ENCODE measurements at regions not wholly inside any gene's neighbourhood (a gene's known extent, or its start where the extent isn't known, plus 50 kb on each side); places are given as distances from the start of the nearest gene placed in this dataset.
"Not testable (repeated sequence)": the region's sequence is repeated elsewhere in the genome, so short reads cannot be mapped to it uniquely, and the experiment has no call there.

DNA sequence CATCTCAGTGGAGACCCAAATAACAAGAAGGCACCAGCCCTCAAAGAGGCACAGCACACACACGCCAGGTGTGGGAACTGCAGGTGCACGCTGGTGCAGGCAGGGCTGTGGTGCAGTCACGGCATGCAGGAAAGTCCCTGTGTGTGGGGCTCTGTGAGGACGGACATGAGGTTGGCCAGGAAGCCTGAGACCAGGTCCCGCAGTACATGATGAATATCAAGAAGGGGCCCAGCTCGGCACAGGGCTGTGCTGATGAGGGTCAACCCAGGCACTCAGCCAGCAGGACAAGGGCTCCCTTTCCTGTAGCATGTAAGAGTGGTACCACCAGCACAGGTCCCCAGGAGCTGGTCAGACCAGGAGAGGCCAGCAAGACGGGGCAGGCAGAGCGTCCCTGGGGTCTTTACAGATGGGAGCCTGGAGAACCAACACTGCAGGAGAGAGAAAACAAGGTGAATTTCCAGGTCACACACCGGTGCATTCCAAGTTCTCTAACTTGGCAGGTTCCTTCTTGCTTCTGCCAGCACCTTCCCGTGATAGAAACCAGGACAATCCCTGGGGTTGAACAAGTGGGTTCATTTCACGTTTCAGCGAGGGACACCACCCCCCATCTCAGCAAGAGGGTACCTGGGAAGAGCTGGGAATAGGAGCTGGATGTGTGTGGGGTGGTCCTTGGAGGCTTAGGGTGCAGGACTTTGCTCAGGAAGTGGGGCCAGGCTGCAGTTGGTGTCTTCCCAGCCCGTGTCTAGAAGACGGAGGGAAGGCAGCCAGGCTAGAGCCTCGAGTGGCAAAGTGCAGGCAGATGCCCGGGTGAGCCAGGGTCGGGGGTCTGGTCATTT, 244.8 kb upstream of the TCERG1L start:
- ATAC-seq, result peak in 2 of 4 donors; percentile 16 to 19
- Histone ChIP-seq H3K4me1 (no peaks in the 10 kb centered on the region), H3K27ac (no peak overlapping the region), H3K27me3 (ENCODE audit: insufficient read depth in 3 of 3, low read length in 2 of 3) (peaks cover 0 to 6% (median 3%) of the 10 kb centered on the region in 3 donors), H3K36me3 (ENCODE audit: insufficient read depth in 1 of 2, low read depth in 1 of 2) (no peaks in the 10 kb centered on the region), H3K4me3 (no peak overlapping the region), H3K9me3 (no peaks in the 10 kb centered on the region)
- no peak for DNase-seq
- WGBS, 3 donors, result 61 to 70% (median 68%) methylated on average over 17 of the region's 17 CpGs
- TF ChIP-seq, protein P1, sequence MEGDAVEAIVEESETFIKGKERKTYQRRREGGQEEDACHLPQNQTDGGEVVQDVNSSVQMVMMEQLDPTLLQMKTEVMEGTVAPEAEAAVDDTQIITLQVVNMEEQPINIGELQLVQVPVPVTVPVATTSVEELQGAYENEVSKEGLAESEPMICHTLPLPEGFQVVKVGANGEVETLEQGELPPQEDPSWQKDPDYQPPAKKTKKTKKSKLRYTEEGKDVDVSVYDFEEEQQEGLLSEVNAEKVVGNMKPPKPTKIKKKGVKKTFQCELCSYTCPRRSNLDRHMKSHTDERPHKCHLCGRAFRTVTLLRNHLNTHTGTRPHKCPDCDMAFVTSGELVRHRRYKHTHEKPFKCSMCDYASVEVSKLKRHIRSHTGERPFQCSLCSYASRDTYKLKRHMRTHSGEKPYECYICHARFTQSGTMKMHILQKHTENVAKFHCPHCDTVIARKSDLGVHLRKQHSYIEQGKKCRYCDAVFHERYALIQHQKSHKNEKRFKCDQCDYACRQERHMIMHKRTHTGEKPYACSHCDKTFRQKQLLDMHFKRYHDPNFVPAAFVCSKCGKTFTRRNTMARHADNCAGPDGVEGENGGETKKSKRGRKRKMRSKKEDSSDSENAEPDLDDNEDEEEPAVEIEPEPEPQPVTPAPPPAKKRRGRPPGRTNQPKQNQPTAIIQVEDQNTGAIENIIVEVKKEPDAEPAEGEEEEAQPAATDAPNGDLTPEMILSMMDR (IDR thresholded peaks at IDR 0.05), result no peak
- intact Hi-C loops (cut with DNase I), result no loop called here

DNA sequence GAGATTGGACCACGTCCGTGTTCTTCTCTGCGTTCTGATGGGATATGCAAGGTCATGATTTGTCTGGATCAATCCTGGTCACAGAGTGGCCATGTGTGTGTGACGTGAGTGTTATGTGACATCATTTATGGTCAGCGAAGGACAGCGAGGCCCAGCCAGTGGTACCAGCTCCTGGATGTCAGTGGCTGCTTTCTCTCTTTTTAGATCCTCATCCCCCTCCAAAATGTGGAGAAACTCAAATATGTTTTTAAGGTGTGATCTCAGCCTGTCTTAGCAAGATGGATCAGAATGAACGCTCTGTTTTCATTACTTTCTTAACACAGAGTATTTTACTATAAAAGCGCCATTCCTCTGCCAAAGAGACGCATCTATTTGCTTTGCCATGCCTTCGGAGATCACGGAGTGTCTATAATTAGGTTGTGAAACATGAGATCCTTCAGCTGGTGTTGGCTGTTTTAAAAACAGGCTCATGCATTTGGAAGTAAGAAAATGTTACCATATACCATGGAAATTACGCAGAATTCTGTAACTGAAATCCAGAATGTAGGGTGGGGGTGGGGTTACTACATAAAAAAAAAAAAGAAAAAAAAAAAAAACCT, 245.5 kb upstream of the TCERG1L start:
- Histone ChIP-seq H3K4me3 (no peak overlapping the region), H3K27ac (no peak overlapping the region), H3K27me3 (ENCODE audit: insufficient read depth in 3 of 3, low read length in 2 of 3) (peaks cover 0 to 6% (median 4%) of the 10 kb centered on the region in 3 donors), H3K36me3 (ENCODE audit: insufficient read depth in 1 of 2, low read depth in 1 of 2) (no peaks in the 10 kb centered on the region), H3K4me1 (no peaks in the 10 kb centered on the region), H3K9me3 (no peaks in the 10 kb centered on the region)
- DNase-seq (no peak), ATAC-seq (peak in 2 of 4 donors; percentile 69 to 89)
- intact Hi-C loops (cut with DNase I), result no loop called here
- WGBS, 3 donors, result 39 to 53% (median 52%) methylated on average over 12 of the region's 12 CpGs
- TF ChIP-seq, protein P1 (IDR thresholded peaks at IDR 0.05), result no peak

DNA sequence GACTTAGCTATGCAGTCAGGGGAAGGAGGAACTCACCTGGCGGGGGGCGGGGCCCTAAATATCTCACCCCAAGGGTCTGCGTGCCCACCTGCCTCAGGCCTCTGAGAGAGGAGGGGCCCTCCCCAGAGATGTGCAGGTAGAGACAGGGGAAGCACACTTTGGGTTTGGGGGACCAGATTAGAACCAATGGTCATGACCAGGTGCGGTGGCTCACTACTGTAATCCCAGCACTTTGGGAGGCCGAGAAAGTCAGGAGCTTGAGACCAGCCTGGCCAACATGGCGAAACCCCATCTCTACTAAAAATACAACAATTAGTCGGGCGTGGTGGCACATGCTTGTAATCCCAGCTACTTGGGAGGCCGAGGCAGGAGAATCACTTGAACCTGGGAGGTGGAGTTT, 246.4 kb upstream of the TCERG1L start:
- H3K27me3 ChIP-seq (ENCODE audit: insufficient read depth in 3 of 3, low read length in 2 of 3); intact Hi-C loops (cut with DNase I); H3K4me1 ChIP-seq; DNase-seq; H3K9me3 ChIP-seq; H3K27ac ChIP-seq; H3K36me3 ChIP-seq (ENCODE audit: insufficient read depth in 1 of 2, low read depth in 1 of 2); ATAC-seq; H3K4me3 ChIP-seq: not testable (repeated sequence)
- 72 to 93% (median 75%) methylated on average over 9 of the region's 9 CpGs for WGBS, 3 donors

DNA sequence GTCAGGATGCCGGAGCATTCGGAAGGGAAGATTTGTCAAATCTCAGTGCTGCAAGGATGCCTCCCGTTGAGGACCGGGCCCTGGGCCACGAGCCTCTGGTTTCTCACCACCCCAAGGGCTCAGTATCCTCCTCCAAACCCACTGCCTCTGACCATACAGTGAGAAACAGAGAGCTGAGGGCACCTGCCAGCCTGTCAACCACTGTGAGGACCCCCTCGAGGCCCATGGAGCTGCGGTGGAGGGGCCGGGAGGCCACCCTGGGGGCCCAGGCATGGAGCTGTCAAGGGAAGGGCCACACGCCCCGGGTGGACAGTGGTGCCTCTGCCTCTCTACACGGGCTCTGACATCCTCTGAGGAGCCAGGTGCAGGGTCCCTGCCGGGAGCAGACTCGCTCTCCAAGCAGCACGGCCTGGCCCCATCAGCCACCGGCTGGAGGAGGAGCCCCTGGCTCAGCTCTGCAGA, 248.0 kb upstream of the TCERG1L start:
- TF ChIP-seq, protein P1 (IDR thresholded peaks at IDR 0.05), result no peak
- H3K9me3 ChIP-seq, result no peaks in the 10 kb centered on the region
- peaks cover 0 to 9% (median 4%) of the 10 kb centered on the region in 3 donors for H3K27me3 ChIP-seq (ENCODE audit: insufficient read depth in 3 of 3, low read length in 2 of 3)
- no peak overlapping the region for H3K4me3 ChIP-seq
- intact Hi-C loops (cut with DNase I), result no loop called here
- DNase-seq, result no peak
- 74 to 81% (median 79%) methylated on average over 14 to 15 of the region's 15 CpGs for whole genome bisulfite sequencing, 3 donors
- H3K36me3 ChIP-seq (ENCODE audit: insufficient read depth in 1 of 2, low read depth in 1 of 2), result no peaks in the 10 kb centered on the region
- no peak for ATAC-seq
- no peaks in the 10 kb centered on the region for H3K4me1 ChIP-seq
- no peak overlapping the region for H3K27ac ChIP-seq

DNA sequence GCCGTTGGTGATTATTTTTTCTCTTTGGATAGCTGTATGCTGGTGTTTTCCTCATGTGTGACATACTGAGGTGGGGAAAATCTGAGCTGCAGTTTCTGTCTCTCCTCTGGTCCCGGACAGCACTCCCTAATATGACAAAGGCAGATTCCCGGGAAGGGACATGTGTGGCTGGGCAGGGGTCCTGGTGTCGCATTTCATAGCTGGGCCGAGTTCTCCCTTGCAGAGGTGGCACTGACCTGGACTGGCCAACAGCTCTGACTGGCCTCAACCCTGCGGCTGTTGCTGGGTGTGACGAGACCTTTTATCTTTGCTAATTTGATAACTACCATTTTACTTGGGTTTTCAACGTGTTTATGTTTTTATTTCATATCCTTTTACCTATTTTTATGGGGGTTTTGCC, 248.6 kb upstream of the TCERG1L start:
- ATAC-seq, result no peak
- no peak overlapping the region for H3K4me3 ChIP-seq
- TF ChIP-seq, protein P1 (IDR thresholded peaks at IDR 0.05), result no peak
- WGBS, 3 donors, result 46 to 59% (median 57%) methylated on average over 8 of the region's 8 CpGs
- H3K27me3 ChIP-seq (ENCODE audit: insufficient read depth in 3 of 3, low read length in 2 of 3), result peaks cover 0 to 9% (median 4%) of the 10 kb centered on the region in 3 donors
- H3K36me3 ChIP-seq (ENCODE audit: insufficient read depth in 1 of 2, low read depth in 1 of 2), result no peaks in the 10 kb centered on the region
- H3K27ac ChIP-seq, result no peak overlapping the region
- no peaks in the 10 kb centered on the region for H3K4me1 ChIP-seq
- peaks cover 6% of the 10 kb centered on the region for H3K9me3 ChIP-seq
- intact Hi-C loops (cut with DNase I), result no loop called here
- DNase-seq, result no peak
